Left forelimb (tissue), 1 donor: ENCODE measurements at regions not wholly inside any gene's neighbourhood (a gene's known extent, or its start where the extent isn't known, plus 50 kb on each side); places are given as distances from the start of the nearest gene placed in this dataset.

Experiments used
- DNase-seq: peaks from one replicate; pipeline ENCODE4 v3.0.0-alpha.2; 2018; ENCODE audit warnings: low spot score

DNA sequence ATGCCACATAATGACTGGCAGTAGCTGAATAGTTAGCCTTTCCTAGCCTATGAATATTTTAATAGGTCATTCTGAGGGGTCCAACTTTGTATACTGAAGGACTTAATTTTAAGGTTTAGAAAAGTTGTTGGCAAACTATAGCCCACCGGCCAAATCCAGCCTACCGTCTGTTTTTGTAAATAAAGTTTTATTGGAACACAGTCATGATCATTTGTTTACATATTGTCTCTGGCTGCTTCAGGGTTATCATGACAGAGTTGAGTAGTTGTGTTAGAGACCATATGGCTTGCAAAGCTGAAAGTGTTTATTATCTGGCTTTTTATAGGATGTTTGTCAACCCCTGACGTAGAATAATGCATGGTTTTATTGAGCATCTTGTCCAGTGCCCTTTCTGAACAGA is 73.4 kb downstream of the NTMT2 start:
- no peak for DNase-seq

DNA sequence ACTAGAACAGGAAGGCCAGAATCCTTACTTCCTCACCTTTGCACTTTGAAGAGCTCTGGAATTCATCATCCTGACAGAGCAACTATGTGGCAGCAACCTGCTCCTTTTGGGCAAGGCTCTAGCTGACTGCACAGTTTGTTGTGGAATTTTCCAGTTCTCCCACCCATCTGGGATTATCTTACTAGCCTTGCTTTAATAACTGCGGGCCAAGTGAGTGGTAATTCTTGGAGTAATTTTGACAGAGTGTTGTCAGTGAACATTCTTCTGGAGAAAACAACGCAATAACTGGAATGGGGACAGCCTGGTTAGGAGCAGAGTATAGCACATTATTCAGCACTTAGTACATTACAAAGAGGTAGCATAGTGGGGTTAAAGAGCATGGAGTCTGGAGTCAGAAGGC is 75.3 kb downstream of the NTMT2 start:
- DNase-seq: no peak

DNA sequence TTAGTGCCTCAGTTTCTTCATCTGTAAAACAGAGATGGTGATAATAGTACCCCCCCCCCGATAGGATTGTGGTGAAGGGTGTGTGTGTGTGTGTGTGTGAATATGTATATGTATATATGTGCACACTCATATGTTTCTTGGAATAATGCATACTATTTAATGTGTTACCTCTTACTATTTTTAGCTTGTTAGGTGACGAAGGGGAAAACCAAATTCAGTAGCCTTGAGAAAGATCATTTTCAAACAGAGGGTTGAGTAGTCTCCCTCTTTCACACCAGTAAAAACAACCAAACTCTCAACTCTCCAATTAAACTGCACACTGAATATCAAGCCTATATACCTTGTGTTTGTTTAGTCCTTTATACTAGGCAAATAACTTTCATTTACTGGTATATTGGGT is 75.7 kb downstream of the NTMT2 start:
- no peak for DNase-seq

DNA sequence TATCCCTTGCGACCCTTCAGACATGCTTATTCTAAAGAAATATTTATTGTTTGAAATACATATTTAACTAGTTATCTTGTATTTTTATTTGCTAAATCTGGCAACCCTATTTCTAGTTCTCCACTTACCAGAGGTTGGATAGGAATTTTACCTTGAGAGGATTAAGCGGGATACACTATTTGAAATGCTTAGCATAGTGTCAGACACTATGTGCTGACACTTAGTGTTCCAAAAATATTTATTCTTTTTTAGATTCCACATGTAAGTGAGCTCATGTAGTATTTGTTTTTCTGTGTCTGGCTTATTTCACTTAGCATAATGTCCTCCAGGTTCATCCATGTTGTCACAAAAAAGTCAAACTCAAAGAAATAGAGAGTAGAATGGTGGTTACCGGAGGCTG is 78.7 kb downstream of the NTMT2 start:
- no peak for DNase-seq

DNA sequence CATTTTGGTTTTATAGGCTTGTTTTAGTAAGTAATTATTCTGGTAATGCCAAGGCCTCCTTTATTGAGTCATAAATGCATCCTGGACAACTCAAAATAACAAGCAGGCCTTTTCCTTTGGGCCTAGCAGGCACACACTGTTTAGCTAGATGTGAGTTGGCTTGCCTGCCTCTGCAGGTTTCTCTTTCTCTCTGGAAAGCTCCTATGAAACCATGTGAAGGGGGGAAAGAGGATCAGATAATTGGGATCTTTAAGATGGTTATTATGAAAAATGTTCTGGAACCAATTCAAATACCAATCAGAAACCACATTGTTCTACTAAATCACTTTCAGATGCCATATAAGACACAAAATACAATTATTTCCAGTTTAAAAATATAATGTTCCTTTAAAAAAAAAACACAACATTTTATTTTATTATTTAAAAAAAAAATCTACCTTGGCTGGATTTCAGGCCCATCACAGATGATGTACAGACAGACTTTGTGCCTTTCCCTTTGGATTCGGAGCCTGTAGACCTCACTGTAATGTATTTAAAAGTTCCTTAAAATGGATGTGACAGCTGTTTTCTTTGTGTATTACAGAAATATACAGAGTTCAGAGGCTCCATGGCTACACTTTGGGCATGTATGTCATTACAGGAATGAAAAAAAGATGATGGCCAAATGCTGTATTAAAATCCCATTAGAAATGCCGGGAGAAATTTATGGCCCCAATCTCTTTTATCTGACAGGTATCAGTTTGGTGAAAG is 80.2 kb downstream of the NTMT2 start:
- DNase-seq: no peak

DNA sequence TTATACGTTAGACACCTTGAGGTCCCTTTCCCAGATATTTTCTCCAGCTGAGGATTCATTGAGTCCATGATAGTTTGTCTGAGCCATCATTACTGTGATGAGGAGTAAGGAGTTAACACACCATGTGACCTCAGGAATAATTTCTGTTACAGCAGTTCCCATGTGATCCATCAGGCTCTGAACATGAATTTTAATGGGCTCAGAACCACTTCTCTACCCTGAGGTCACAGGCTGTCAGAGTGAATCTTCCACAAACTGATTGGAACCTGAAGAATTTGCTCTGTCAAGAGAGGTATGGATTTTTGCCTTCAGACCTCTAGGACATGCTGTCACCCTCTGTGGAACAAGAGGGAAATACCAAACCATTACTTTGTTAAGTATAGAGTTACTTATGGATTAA is 81.0 kb downstream of the NTMT2 start:
- no peak for DNase-seq

DNA sequence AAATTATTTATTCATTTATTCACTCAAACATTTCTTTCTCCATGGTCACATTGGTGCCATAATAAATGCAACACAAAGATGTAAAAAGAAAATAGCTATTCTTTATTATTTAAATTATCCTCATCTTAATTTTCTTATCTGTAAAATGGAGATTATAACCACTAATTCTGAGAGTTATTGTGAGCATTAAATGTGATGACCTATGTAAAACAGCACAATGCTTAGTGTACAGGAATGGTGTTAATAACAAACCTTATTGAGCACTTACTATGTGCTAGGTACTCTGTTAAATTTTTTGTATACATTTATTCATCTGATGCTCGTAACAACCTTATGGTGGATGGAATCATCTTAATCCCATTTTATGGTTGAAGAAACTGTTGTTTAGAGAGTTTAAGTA is 84.6 kb downstream of the NTMT2 start:
- DNase-seq: no peak

DNA sequence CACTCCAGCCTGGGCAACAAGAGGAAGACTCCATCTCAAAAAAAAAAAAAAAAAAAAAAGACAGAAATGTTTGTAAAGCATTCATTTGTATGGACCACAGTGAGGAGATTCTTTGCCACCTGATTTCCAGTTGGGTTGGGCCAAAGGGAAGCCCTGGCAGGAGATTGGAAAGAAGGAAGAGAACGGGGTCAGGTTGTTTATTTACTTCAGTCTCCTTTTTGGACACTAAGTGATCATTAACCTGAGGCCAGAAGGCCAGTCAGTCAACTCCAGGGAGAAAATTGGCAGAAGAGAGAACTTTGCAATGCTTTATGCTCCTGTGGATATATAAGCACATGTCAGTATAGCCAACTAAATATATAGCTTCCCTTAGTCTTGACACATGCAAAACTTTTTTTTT is 85.9 kb downstream of the NTMT2 start:
- DNase-seq: no peak

DNA sequence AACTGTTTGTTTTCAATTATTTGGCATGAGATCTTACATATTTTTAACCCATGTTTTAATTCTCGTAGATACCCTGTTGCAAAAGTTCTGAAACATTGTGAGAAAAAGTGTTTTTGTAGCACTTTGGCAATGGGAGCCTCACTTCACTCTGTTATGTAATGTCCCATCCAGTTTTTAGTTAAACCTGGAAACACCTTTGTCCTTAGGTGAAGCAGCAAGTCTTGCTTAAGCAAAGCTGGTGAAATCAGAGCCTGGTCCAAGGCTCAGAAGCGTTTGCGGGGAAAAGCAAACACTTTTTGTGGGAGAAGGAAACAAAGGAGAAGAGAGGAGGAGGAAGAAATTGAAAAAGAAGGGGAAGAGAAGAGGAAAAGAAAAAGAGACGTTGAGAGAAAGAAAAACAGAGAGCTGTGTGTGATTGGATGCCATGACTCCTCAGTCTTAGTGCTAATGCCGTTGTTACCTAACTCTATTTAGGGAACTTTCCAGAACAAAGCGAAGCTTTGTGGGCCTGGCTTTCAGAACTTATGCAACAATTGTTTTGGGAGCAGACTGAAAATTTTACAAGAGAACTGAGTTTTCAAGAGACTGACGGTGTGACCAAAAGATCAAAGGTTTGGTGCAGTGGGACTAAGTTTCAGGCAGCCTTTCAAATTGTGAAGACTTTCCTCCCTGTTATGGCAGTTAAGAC is 93.1 kb downstream of the NTMT2 start:
- DNase-seq: no peak

DNA sequence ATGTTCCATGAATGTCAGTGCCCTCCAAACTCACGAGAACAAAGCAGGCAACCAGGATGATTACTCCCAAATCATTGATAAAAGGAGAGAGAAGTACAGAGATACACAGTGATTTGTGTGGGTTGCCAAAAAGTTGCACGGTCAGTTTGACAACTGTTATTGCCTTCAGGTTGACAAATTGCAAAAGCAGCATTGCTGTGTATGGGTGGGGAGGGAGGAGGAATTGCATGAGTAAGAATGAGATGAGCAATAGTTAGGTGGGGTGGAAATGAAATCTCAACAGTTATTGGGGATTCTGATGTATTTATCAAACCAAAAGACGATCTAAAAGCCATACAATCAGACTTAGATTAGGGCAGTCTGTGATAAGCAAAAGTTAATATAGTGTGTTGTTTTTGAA is 93.7 kb downstream of the NTMT2 start:
- DNase-seq: no peak

DNA sequence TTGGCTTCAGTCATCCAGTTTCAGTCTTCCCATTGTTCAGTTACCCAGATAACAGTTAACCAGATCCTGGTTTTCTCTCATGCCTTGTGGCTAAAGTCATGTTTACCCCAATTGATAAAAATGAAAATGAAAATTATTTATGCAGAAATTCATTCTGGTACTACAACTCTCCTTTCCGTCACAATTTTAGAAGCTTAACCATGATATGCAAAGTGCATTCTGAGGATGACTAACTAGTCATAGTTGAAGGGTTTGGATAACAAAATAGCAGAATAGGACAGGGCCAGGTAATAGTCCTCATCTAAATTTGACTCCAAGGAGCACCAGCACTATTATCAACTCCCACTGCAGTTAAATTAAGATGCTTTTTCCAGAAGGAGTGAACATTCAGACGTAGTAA is 94.7 kb downstream of the NTMT2 start:
- no peak for DNase-seq

DNA sequence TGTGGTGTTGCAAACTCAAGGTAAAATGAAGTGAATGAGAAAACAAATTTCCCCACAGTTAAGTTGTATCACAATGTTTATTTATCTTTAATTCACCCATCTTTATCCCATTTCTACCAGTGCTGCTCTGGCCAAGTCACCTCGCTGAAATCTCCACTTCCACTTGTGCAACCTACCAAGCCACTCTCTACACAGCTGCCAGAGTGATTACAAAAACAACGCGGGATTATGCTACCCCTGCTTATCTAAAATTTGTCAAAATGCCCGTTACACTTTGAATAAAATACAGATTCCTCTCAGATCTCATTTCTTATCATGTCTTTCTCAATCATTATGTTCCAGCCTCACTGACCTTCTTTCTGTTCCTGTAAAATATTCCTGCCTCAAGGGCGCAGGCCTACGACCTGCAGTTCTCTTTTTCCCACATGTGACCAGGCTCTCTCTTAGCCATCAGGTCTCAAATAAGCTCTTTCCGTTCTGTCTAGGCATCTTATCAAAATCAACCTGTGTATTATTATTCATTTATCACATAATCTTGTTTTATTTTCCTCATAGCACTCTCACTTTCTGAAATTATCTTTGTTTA is 95.6 kb downstream of the NTMT2 start:
- DNase-seq: no peak

DNA sequence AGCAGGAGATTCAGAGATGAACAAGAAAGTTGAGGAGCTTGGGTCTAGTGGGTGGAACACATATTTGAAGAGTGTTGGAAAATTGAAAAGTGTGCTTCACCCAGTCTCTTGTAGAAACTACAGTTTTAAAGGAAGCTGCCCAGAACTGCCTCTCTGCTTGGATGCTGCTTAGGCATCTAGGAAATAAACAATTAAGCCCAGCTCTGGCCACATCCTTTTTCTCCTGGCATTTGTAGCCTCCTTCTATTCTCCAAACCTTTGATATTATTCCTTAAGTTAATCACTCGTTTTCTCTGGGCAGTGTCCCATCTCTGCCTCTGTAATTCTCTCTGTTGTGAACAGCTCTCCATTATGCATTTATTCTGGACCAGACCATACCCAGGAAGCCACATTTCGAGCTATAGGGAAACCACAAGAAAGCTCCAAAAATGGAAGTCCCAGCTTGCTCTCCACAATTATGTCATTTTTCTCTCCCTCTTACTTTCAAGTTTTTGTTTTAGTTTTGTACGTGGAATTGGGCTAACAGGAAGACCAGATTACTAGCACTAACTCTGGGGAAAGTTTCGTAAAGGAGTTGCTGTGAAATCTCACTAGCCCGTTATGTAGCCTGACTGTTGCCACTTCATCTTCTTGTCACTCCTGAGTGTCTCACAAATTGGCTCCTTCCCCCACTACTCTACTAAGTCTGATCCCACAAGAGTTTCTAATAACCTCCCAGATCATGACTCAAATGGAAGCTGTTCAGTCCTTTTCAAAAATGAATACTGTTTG is 102.2 kb downstream of the NTMT2 start:
- no peak for DNase-seq

DNA sequence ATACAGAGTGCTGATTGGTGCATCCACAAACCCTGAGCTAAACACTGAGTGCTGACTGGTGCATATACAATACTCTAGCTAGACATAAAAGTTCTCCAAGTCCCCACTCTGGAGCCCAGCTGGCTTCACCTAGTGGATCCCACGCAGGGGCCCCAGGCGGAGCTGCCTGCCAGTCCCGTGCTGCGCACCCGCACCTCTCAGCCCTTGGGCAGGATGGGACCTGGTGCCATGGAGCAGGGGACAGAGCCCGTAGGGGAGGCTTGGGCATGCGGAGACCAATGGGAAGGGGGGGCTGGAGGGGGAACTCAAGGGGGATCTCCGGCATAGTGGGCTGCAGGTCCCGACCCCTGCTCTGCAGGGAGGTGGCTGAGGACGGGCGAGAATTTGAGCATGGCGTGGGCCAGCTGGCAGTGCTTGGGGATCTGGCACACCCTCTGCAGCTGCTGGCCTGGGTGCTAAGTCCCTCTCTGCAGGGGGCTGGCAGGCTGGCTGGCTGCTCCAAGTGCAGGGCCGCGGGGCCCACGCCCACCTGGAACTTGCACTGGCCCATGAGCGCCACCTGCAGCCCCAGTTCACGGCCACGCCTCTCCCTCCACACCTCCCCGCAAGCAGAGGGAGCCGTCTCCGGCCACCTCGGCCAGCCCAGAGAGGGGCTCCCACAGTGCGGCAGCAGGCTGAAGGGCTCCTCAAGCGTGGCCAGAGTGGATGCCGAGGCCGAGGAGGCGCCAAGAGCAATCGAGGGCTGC is 104.9 kb downstream of the NTMT2 start:
- DNase-seq: no peak

DNA sequence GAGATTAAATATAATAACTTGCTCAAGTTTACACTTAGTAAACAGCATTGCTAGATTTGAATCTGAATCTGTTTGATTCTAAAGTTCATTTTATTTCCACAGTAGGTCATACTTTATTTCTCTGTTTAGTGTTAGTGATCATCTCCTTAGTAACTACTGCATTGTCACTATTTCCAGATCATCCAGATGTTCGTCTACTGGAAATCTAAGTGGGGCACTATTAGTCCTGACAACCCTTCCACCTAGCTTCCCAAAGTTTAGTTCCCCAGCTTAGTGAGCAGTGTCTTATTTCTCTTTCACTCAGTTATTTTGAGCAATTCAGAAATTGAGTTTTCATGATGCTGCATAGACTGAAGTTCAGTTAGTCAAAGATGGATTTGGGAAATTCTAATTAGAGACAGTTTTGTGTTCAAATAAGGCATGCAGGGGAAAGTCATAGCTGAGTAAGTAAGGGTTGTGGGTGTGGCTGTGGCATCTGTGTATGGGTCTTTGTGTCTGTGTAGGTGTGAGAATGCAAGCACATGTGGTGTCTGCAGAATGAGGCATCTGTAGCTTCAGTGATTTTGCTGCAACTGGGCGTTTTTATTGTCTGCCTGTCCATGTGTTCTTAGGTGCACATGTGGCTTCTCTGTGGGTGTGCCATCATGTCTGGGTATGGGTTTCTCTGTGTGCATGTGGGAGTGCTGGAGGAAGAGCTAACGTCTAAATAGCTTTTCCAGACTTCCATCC is 107.3 kb downstream of the NTMT2 start:
- DNase-seq: no peak

DNA sequence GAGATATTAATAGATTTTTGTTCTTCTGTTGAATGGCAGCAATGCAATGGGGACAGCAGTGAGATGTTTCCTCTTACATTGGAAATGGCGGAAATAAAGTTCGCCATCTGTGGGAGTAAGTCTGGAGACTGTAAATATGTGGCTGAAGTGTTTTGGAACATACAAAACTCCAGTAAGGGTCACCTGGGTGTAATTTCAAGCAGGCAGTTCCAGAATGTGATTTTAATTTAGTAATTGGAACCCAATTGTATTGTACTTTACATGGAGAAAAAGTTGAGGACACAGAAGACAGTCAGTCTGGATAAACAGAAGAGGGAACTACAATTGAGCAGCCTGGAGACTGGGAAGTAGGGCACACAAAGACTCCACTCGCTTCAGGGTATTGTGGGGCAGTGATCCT is 108.6 kb downstream of the NTMT2 start:
- no peak for DNase-seq

DNA sequence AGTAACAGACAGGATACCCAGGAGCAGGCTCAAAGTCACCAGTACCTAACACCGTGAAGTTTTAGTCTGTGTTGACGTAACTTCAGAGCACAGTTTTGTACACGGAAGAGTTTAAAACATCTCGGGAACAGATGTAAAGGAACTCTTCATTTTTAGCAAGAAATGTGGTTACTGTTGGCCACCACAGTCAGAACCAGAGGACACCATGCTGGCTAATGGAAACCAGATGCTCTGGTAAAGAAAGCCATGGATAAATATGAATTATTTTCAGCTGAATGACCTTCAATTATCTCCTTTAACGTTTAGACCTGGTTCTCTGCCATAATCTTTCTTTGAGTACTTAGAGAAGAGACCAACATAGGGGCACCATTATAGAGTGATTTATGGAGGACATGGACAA is 115.9 kb downstream of the NTMT2 start:
- no peak for DNase-seq

DNA sequence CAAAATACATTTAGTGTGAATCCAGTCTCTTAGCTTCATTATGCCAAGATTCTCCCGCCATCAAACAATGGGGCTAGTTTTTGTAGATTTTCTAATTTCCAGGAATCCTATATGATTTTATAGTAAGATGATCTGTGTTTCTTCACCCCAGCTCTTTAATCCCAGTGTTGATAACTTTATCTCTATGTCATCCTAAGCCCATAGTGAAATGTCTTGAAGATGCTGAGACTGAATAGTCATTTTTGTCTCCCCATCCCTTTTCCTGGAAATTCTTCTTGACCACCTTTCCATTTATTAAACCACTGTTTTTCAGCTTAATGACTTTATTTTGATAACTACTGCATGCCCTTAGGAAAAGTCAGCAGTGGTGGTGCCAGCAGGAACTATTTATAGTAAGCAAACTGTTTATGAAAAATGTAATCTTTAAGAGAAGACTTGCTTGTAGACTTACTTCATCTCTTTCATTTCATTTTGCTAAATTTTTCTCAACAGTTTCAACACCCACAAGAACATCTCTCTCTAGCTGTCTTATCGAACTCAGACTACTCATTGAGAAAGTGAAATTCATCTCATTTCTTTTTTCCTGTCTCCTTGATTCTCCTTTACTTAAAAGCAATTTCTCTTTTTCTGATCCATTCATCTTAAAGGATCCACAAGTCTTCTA is 116.6 kb downstream of the NTMT2 start:
- no peak for DNase-seq

DNA sequence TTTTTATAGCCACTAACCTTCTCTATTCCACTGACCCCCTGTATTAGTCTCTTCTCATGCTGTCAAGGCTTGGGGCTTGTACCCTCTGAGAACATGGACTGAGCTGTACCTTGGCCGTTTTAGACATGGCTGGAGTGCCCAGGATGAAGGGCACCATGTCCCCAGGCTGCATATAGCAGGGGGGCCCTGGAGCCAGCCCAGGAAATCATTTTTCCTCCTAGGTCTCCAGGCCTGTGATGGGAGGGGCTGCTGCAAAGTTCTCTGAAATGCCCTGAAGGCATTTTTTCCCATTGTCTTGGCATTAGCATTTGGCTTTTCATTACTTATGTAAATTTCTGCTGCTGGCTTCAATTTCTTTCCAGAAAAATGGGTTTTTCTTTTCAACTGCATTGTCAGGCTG is 119.5 kb downstream of the NTMT2 start:
- no peak for DNase-seq

DNA sequence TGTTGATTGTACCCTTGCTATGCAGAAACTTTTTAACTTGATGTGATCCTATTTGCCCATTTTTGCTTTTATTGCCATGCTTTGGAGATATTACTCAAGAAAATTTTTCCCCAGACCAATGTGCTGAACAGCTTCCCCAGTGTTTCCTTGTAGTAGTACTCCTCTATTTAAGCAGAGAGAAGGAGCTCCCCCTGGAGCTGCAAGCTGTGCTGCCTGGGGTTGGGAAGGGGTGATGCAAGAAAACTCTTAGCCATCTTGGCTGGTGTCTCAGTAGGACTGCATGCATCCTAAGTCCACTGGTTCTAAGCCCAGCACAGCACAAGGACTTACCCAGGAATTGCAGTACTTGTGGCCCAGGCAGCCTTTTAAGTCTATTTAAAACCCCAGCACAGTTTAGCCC is 121.6 kb downstream of the NTMT2 start:
- DNase-seq: no peak
